OCI-LY3 (cell line): ENCODE measurements at regions not wholly inside any gene's neighbourhood (a gene's known extent, or its start where the extent isn't known, plus 50 kb on each side); places are given as distances from the start of the nearest gene placed in this dataset.

Experiments used
- EZH2phosphoT487 ChIP-seq: fragments of 200-600 bp; shearing (Covaris generic); IDR thresholded peaks from 2 replicates; pipeline ENCODE4 v1.6.1; 2018; ENCODE audit warnings: antibody characterized with exemption, mixed run types, low read depth
- TF ChIP-seq, protein P1 (sequence below): fragments of 200-600, 300-600 bp; sonication (generic); IDR thresholded peaks from 2 replicates; pipeline ENCODE4 v1.5.1; 2014; ENCODE audit warnings: antibody characterized with exemption, low read length, low read depth

DNA sequence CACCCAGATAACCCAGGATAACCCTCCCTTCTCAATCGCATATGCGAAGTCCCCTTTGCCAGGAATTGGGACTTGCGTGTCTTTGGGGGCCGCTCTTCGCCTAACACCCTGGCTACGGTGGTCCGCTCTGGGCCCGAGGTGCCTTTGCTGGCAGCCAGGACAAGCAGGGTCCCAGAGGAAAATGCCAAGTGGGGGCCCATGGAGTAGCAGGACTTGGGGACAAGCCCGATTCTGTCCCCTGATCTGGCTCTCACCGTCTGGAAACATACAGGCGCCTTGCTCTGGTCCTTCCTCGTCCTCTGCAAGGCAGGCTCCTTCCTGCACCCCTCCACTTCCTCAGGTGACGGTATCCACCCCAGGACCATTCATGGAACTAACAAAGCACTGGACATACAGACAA lies 78.1 kb upstream of the UNC5A start:
- TF ChIP-seq, protein P1, sequence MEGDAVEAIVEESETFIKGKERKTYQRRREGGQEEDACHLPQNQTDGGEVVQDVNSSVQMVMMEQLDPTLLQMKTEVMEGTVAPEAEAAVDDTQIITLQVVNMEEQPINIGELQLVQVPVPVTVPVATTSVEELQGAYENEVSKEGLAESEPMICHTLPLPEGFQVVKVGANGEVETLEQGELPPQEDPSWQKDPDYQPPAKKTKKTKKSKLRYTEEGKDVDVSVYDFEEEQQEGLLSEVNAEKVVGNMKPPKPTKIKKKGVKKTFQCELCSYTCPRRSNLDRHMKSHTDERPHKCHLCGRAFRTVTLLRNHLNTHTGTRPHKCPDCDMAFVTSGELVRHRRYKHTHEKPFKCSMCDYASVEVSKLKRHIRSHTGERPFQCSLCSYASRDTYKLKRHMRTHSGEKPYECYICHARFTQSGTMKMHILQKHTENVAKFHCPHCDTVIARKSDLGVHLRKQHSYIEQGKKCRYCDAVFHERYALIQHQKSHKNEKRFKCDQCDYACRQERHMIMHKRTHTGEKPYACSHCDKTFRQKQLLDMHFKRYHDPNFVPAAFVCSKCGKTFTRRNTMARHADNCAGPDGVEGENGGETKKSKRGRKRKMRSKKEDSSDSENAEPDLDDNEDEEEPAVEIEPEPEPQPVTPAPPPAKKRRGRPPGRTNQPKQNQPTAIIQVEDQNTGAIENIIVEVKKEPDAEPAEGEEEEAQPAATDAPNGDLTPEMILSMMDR, result no peak
- TF ChIP-seq EZH2phosphoT487, result no peak
